Anterior cingulate cortex (tissue), 58 donors: ENCODE measurements at regions not wholly inside any gene's neighbourhood (a gene's known extent, or its start where the extent isn't known, plus 50 kb on each side); places are given as distances from the start of the nearest gene placed in this dataset.

Experiments
- DNase-seq, 58 donors: peaks; one replicate each; lab custom pipeline; 2025; lab: John Stamatoyannopoulos, UW

DNA sequence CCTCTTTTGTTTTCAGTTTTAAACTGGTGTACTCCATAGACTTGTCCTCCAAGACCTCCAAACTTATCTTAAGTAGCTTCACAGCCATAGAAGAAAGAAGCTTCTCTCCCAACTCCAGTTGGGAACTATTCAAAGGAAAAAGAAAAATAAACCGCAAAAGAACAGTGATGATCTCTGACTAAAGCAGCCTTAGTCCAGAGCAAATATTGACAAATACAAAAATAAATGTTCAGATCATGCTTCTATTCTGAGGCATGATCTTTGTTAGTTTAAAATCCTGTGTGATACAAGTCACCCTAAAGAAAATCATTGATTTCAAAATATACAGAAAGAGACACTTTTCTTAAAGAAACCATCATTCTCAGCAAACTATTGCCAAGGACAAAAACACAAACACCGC, 373.0 kb upstream of the SMIM30 start:
- DNase-seq = no peak

DNA sequence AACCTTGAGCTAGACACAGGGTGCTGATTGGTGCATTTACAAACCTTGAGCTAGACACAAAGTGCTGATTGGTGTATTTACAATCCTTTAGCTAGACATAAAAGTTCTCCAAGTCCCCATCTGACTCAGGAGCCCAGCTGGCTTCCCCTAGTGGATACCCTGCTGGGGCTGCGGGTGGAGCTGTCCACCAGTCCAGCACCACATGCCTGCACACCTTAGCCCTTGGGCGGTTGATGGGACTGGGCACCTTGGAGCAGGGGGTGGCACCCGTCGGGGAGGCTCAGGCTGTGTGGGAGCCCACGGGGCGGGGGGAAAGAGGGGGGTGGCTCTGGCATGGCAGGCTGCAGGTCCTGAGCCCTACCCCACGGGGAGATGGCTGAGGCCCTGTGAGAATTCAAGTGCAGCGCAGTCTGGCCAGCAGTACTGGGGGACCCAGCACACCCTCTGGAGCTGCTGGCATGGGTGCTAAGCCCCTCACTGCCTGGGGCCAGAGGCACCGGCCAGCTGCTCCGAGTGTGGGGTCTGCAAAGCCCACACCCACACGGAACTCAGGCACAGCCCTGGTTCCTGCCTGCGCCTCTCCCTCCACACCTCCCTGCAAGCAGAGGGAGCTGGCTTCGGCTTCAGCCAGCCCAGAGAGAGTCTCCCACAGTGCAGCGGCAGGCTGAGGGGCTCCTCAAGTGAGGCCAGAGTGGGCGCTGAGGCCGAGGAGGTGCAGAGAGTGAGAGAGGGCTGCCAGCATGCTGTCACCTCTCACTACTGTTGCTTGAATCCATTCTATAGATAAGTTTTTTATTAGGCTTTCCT, 369.8 kb upstream of the SMIM30 start:
- no peak for DNase-seq

DNA sequence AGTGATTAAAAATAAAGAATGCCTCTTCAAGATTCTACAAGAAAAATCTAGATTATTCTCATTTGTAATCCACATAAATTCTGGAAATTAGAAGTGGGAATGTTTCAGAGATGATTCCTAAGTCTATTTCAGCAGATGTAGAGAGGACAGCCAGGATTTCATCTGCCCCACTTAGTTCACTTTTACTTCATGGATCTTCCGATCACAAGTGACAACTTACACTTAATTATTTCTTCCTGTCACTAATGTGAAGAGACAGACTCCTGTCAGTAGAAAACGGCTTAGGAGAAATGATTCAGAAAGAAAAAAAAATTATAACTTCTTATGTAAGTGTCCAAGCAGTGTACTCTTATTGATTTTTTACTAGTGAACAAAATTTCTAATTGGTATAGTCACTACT, 368.2 kb upstream of the SMIM30 start:
- no peak for DNase-seq

GRCh38 chr7:113483657-113484056, 365.3 kb upstream of the SMIM30 start:
- DNase-seq = no peak

- no peak for DNase-seq
Measured at GRCh38 chr7:113480537-113480936, 362.2 kb upstream of the SMIM30 start.

DNA sequence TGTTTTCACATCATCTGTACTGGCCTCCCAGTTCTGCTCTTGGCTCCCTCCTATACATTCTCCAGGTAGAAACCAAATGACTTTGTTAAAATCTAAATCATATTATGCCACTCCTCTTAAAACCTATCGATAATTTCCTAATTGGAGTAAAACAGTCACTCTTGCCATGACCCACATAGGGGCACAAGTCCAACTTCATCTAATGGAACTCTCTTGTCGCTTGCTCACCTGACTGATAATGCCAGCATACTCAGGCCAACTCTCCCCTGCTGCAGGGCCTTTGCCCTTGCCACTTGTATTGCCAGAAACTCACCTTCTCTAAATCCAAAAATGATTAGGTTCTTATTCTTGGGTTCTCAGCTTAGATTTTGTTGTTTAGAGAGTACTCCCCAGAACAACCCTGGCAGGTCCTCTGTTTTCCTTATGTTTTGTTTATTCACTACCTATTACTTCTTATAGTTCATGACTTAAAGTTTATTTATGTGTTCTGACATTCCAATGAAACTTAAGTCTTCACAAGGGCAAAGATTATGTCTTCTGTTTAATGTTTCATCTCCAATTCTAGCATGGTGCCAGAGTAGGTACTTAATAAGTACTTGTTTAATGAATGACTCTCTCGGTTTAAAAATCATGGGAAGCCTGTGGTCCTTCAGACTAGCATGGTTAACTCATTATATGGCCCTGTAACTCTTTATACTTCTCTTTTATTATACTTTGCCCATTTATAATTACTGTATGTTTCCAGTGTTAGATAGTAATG, 345.9 kb upstream of the SMIM30 start:
- DNase-seq = no peak

GRCh38 chr7:113460067-113460466, 341.7 kb upstream of the SMIM30 start:
- no peak for DNase-seq

GRCh38 chr7:113456533-113456932, 338.2 kb upstream of the SMIM30 start:
- no peak for DNase-seq

GRCh38 chr7:113454597-113455169, 336.3 kb upstream of the SMIM30 start:
- DNase-seq = no peak

GRCh38 chr7:113452245-113452644, 333.9 kb upstream of the SMIM30 start:
- DNase-seq = no peak

DNA sequence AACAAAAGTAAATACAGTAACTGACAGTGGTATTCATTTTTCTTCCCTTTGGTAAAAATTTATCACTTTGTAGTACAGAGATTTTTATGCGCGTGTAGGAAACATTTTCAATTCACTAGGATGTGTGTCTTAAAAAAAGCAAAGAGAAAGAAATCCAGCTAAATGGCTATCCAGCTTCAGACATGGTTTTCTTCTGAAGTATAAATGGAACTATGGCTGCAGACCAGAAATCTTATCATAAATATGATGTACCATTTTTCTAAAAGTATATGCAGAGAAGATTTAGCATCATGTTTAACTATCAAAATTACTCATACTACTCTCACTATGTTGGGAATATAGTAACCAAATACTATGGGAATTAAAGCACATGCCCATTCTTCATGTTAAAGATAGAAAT, 328.4 kb upstream of the SMIM30 start:
- no peak for DNase-seq

GRCh38 chr7:113446391-113446790, 328.0 kb upstream of the SMIM30 start:
- DNase-seq = no peak

DNA sequence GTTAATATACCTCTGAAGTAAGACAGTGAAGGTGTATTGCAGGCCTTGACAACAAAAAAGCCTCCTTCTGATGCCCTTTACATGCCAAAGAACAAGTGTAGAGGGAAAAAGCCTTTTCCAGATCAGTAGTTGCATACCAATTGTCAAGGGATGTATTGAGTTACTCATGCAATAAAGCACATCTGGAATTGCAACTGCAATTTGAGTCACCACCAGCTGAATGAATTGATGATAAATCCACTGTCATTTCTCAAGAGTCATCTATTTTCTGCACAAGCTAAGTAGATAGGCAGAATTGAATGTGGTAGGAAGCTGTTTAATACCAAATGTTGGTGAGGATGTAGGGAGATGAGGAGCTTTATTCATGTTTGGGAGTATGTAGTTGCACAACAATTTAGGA, 325.9 kb upstream of the SMIM30 start:
- no peak for DNase-seq

DNA sequence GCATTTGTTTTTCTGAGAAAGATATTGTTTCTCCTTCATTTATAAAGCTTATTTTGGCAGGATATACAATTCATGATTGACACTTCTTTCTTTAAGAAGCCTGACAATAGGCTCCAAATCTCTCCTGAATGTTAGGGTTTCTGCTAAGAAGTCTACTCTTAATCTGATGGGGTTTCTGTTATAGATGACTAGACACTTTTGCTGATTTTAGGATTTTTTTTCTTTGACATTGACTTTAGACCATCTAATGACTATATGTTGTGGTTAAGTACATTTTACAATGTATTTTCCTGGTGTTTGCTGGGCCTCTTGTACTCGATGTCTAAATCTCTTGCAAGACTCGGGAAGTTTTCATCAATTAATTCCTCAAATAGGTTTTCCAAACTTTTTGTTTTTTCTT, 321.8 kb upstream of the SMIM30 start:
- no peak for DNase-seq

DNA sequence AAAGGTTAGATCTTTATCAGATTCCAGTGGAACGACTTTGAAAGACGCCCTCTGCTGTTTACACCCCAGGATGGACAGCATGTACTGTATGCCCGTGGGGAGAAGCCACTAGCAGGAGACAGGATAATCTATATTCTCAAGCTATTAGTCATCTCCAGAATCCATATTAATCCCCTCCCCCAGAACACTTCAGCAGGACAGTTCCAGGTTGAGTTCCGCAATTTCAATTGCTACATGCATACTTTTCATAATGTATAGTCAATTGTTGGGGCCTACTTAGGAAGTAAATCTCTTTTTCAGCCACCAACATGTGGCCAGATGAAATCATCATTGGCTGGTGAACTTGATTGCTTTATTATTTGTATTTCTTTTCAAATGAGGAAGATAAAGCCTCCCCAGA, 313.1 kb upstream of the SMIM30 start:
- no peak for DNase-seq

DNA sequence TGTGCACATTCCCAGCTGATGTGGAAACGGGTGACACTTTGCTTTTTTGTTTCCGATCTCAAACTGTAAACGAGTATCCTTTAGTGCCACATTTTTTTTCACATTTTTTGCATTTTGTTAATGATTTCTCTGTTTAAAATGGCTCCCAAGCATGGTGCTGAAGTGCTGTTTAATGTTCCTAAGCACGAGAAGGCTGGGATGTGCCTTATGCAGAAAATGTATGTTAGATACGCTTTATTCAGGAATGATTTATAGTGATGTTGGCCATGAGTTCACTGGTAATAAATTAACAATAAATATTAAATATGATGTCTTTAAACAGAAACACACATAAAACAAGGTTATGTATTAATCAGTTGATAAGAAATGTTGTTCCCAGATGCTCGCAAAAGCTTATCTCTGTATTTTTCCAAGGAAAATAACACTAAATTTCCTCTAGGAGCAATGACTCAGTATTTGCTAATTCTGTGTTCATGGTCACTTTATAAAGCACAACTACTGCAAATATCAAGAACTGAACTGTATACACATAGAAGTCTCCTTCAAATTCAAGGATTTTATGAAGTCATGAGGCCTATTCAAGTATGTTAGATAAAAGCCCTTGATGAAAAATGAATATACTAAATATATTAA, 305.9 kb upstream of the SMIM30 start:
- DNase-seq = no peak

DNA sequence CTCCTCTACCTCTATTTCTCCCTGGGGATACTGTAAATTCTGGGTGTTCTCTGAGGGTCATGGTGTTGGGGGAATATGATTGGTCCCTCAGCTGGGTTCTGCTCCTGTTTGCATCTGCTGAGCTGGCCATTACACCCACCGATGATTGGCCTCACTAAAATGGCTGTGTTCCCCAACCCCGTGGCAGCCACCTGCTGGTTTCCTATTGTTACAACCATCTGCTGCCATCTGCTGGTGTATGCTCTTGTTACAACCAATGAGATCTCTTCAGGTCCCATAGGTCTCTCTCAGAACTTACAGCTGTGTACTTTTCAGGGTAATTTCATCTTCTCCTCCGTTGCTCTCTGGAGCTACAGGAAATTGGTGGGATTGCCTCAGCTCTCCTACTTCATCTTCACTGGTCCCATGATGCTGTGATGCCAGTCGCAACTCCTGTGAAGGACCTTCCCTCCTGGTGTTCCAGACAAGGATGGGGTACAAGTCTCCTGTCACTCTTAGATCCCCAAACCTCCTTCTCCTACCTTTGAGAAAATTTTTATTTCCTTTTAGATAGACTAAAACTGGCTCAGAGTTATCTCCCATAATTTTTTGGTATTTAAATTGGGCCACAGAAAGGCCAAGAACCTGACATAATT, 303.5 kb upstream of the SMIM30 start:
- DNase-seq = peak in 55 of 58 donors; percentile 0 to 82 (median 40)

GRCh38 chr7:113414401-113415035, 296.2 kb upstream of the SMIM30 start:
- DNase-seq = no peak

DNA sequence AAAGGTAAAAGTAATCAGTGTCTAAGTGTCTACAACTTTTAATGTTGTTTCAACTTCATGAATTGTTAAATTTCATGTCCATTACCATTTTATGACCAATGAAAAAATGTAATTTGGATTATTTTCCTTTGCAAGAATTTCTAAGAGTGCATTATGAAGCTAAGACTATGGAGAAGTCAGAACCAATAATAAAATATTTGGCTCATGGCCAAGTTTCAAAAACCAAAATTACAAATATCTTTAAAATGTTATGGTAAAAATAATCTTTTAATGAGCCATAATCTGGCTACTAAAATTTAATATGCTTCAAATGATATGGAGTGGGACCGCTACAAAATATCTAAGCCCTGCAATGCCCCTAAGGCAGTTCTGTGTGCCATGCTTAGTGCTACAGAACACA, 294.1 kb upstream of the SMIM30 start:
- no peak for DNase-seq

DNA sequence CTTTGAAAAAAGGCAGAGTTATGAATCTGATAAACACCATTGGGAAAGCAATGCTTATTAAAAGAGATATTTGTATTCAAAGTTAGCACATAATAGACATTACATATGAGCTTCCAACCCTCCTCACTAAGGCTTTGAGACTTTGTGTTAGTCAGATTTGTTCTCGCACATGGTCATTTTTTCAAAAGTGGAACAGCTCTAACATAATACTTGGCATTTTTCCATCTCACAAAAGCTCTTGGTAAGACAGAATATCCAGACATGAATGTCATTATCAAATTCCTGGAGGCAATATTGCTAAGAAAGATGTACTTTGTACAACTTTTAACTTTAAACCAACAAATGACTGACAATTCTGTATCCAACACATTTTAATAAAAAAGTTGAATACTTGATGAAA, 292.4 kb upstream of the SMIM30 start:
- no peak for DNase-seq
